ENCODE measurements at regions not wholly inside any gene's neighbourhood (a gene's known extent, or its start where the extent isn't known, plus 50 kb on each side); places are given as distances from the start of the nearest gene placed in this dataset.

DNA sequence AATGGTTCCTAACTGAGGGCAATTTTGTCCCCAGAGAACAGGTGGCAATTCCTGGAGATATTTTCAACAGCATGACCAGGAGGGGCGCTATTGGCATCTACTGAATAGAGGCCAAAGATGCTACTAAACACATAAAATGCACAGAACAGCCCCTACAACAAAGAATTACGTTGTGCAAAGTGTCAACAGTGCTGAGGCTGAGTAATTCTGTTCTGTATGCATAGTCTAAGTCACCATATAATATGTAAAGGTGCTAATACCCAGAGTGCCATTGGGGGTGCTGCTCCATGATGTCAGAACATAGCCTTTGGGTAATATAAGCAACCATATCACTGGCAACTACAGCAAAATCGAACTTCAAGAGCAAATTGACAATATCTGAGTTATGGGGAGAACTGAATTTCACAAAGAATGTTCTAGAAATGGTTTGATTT, 213.3 kb upstream of the PHYHIPL start:
- no peak for TF ChIP-seq POLR2AphosphoS5 (IDR thresholded peaks at IDR 0.05; ENCODE audit: low read depth)
- no peak for TF ChIP-seq CREB1 (CRISPR knock-in tag; IDR thresholded peaks at IDR 0.05; ENCODE audit: low read depth)

All from GM23338 (cell line).